HCT116 (cell line): ENCODE measurements at regions not wholly inside any gene's neighbourhood (a gene's known extent, or its start where the extent isn't known, plus 50 kb on each side); places are given as distances from the start of the nearest gene placed in this dataset.

Experiments used
- CTCF ChIP-seq, 3 experiments: fragments of 200-600 bp in 1 of 3; sonication (generic) in 1 of 3; IDR thresholded peaks in 2 of 3; conservative IDR thresholded peaks in 1 of 3; 2 replicates each; pipeline ENCODE4 v1.5.1; 2012 to 2017; ENCODE audit warnings: low read depth in 2 of 3, low read length in 2 of 3, antibody characterized with exemption in 1 of 3, borderline replicate concordance in 1 of 3, control low read depth in 1 of 3, mild to moderate bottlenecking in 1 of 3, mixed read lengths in 1 of 3, mixed run types in 1 of 3, moderate library complexity in 1 of 3; ENCODE audit not compliant: insufficient read depth in 1 of 3
- EGR1 ChIP-seq: IDR thresholded peaks from 2 replicates; pipeline ENCODE4 v1.6.1; 2012; ENCODE audit warnings: low read depth
- EZH2 ChIP-seq: fragments of 200-600 bp; sonication (generic); IDR thresholded peaks from 2 replicates; pipeline ENCODE4 v1.6.1; 2017; ENCODE audit warnings: antibody characterized with exemption, mixed run types
- EZH2phosphoT487 ChIP-seq: fragments of 200-600 bp; IDR thresholded peaks from 2 replicates; pipeline ENCODE4 v1.6.1; 2018; ENCODE audit warnings: antibody characterized with exemption, borderline replicate concordance
- MAX ChIP-seq: IDR thresholded peaks from 2 replicates; pipeline ENCODE4 v1.6.1; 2012
- POLR2A ChIP-seq: IDR thresholded peaks from 2 replicates; pipeline ENCODE4 v1.7.0; 2011; ENCODE audit warnings: borderline replicate concordance; ENCODE audit not compliant: insufficient read depth, insufficient read length; ENCODE audit errors: extremely low read depth
- POLR2AphosphoS5 ChIP-seq: IDR thresholded peaks from 2 replicates; pipeline ENCODE4 v1.6.1; 2011; ENCODE audit warnings: mild to moderate bottlenecking, low read depth, low read length, moderate library complexity
- RAD21 ChIP-seq: IDR thresholded peaks from 2 replicates; pipeline ENCODE4 v1.6.1; 2012; ENCODE audit warnings: low read depth, mild to moderate bottlenecking
- REST ChIP-seq: IDR thresholded peaks from 2 replicates; pipeline ENCODE4 v1.6.1; 2012; ENCODE audit warnings: low read depth
- ZBTB33 ChIP-seq: IDR thresholded peaks from 2 replicates; pipeline ENCODE4 v1.6.1; 2011; ENCODE audit warnings: mild to moderate bottlenecking, low read length, moderate library complexity; ENCODE audit not compliant: insufficient replicate concordance; ENCODE audit errors: extremely low read depth

GRCh38 chr9:79176014-79176697, 395.6 kb upstream of the TLE4 start:
- TF ChIP-seq CTCF (IDR thresholded peaks at IDR 0.05 in 2 of 3, conservative IDR thresholded peaks at IDR 0.05 in 1 of 3; ENCODE audit: borderline replicate concordance in 1 of 3, insufficient read depth in 1 of 3, low read depth in 2 of 3, low read length in 2 of 3) (no peak), EZH2phosphoT487 (no peak), RAD21 (no peak), EGR1 (no peak), POLR2AphosphoS5 (no peak), ZBTB33 (no peak), EZH2 (no peak), POLR2A (no peak), REST (no peak), MAX (no peak)
